ENCODE measurements at regions not wholly inside any gene's neighbourhood (a gene's known extent, or its start where the extent isn't known, plus 50 kb on each side); places are given as distances from the start of the nearest gene placed in this dataset.

DNA sequence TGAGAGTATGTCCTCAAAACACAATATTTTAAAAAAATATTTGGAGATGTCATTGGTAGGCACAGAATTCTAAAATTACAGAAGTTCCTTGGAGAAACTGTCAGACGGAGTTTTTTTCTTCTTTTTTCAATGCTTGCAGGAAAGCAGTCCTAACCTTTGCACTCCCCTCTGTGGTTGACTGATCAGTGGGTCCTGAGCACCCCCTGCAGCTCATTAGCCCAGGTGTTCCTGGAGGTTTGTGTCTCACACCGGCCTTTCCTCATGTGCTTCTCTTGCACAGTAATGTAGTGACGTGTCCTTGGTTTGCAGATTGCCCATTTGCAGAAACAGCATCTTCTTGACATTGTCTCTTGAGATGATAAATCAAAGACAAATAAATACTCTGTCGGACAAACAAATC is 513.0 kb downstream of the TMEM121 start:
- Histone ChIP-seq H3K4me3 (no peak overlapping the region), H3K36me3 (ENCODE audit: insufficient read depth in 1 of 2, low read depth in 1 of 2) (no peaks in the 10 kb centered on the region), H3K27me3 (ENCODE audit: insufficient read depth in 3 of 3, low read length in 2 of 3) (peaks cover 0 to 5% (median 4%) of the 10 kb centered on the region in 3 donors), H3K9me3 (no peaks in the 10 kb centered on the region), H3K4me1 (no peaks in the 10 kb centered on the region), H3K27ac (no peak overlapping the region)
- TF ChIP-seq, protein P1, sequence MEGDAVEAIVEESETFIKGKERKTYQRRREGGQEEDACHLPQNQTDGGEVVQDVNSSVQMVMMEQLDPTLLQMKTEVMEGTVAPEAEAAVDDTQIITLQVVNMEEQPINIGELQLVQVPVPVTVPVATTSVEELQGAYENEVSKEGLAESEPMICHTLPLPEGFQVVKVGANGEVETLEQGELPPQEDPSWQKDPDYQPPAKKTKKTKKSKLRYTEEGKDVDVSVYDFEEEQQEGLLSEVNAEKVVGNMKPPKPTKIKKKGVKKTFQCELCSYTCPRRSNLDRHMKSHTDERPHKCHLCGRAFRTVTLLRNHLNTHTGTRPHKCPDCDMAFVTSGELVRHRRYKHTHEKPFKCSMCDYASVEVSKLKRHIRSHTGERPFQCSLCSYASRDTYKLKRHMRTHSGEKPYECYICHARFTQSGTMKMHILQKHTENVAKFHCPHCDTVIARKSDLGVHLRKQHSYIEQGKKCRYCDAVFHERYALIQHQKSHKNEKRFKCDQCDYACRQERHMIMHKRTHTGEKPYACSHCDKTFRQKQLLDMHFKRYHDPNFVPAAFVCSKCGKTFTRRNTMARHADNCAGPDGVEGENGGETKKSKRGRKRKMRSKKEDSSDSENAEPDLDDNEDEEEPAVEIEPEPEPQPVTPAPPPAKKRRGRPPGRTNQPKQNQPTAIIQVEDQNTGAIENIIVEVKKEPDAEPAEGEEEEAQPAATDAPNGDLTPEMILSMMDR (IDR thresholded peaks at IDR 0.05): no peak
- intact Hi-C loops (cut with DNase I): no loop called here
- WGBS, 3 donors: 50 to 62% (median 50%) methylated on average over 4 of the region's 4 CpGs
- ATAC-seq: no peak
- no peak for DNase-seq

DNA sequence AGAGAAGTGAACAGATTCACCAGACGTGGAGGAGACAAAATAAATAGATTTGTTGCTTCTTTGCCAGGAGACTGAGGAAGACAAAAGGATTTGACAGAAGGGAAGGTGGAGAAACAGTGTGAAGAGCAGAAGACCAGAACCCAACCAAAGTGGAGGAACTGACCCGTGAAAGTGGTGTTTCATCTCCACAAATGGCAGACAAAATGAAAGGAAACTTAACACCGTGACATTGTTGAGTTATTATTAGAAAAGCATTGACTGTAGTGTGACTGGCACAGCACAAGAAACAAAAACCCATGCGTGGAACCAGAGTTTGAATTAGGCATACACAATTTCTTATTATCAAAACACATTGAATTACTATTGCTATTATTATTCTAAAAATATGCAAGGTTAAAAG is 518.1 kb downstream of the TMEM121 start:
- Histone ChIP-seq H3K27me3 (ENCODE audit: insufficient read depth in 3 of 3, low read length in 2 of 3) (no peaks in the 10 kb centered on the region), H3K4me3 (no peak overlapping the region), H3K4me1 (no peaks in the 10 kb centered on the region), H3K27ac (no peak overlapping the region), H3K36me3 (ENCODE audit: insufficient read depth in 1 of 2, low read depth in 1 of 2) (no peaks in the 10 kb centered on the region), H3K9me3 (no peaks in the 10 kb centered on the region)
- WGBS, 3 donors: 42 to 62% (median 48%) methylated on average over 4 of the region's 4 CpGs
- no peak for ATAC-seq
- DNase-seq: no peak
- intact Hi-C loops (cut with DNase I): no loop called here
- TF ChIP-seq, protein P1 (IDR thresholded peaks at IDR 0.05): no peak

DNA sequence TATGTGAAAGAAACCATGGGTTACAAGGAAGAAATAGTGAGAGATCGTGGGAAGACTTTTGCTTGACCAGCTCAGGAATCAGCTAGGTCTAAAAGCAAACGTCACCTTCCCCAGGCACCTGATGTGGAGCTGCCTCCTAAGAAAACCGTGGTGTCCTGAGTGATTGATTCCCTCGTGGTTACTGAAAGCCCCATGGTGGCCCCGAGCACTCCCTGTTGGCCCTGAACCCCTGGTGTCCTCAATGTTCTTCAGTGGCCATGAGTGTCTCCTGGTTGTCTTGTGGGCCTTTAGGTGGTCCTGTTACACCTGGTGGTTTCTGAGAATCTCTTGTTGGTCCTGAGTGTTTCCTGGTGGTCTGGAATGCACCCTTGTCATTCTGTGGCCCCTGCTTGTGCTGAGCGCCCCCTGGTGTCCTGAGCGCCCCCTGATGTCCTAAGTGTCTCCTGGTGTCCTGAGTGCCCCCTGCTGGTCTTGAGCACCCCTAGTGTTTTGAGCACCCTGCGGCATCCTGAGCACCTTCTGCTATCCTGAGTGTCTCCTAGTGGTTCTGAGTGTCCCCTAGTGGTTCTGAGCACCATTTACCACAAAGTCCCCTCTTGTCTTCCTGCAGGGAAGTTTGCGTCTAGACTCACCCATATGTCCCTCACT is 518.7 kb downstream of the TMEM121 start:
- TF ChIP-seq, protein P1 (IDR thresholded peaks at IDR 0.05): no peak
- H3K4me3 ChIP-seq: no peak overlapping the region
- no peak overlapping the region for H3K27ac ChIP-seq
- intact Hi-C loops (cut with DNase I): no loop called here
- WGBS, 3 donors: 46 to 58% (median 51%) methylated on average over 9 of the region's 9 CpGs
- H3K4me1 ChIP-seq: no peaks in the 10 kb centered on the region
- DNase-seq: peak; percentile 18 to 59
- H3K27me3 ChIP-seq (ENCODE audit: insufficient read depth in 3 of 3, low read length in 2 of 3): no peaks in the 10 kb centered on the region
- H3K9me3 ChIP-seq: no peaks in the 10 kb centered on the region
- no peaks in the 10 kb centered on the region for H3K36me3 ChIP-seq (ENCODE audit: insufficient read depth in 1 of 2, low read depth in 1 of 2)
- ATAC-seq: no peak

DNA sequence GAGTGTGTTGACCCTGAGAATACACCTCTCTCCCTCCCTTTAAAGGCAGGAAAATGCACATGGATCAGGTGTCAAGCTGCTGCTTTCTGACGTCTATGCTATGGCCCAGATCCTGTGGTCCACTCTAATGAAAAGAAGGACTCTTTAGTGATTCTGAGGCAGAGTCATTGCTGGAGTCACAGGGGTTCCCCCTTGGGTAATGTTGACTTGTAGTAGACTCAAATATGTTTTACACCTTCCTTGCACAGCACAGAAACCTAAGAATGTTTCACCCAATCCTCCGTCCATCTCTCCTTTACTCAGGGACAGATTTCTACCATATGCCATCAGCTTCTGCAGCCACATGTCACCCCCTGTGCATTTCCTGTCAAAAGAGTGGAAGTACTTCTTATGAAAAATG is 525.4 kb downstream of the TMEM121 start:
- 69 to 78% (median 71%) methylated on average over 2 of the region's 2 CpGs for WGBS, 3 donors
- no peaks in the 10 kb centered on the region for H3K9me3 ChIP-seq
- peaks cover 0 to 3% (median 0%) of the 10 kb centered on the region in 3 donors for H3K27me3 ChIP-seq (ENCODE audit: insufficient read depth in 3 of 3, low read length in 2 of 3)
- no peak overlapping the region for H3K27ac ChIP-seq
- intact Hi-C loops (cut with DNase I): no loop called here
- no peaks in the 10 kb centered on the region for H3K36me3 ChIP-seq (ENCODE audit: insufficient read depth in 1 of 2, low read depth in 1 of 2)
- DNase-seq (no peak), ATAC-seq (no peak)
- H3K4me3 ChIP-seq: no peak overlapping the region
- TF ChIP-seq, protein P1 (IDR thresholded peaks at IDR 0.05): no peak
- H3K4me1 ChIP-seq: no peaks in the 10 kb centered on the region

DNA sequence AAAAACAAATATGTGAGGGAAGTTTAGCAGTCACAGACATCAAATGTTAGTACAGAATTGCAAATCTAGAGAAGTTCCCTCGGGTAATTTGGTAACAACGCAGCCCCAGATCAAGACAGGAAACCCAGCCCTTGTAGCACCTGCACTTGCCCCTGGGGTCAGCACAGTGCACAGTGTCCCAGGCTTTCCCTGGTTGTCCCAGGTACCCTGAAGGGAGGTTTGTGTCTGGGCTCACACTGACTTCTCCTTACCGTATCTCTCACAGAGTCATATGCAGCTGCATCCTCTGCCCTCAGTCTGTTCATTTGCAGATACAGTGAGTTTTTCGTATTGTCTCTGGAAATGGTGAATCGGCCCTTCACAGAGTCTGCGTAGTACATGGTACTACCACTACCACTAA is 528.9 kb downstream of the TMEM121 start:
- Histone ChIP-seq H3K27ac (no peak overlapping the region), H3K9me3 (no peaks in the 10 kb centered on the region), H3K4me3 (no peak overlapping the region), H3K36me3 (ENCODE audit: insufficient read depth in 1 of 2, low read depth in 1 of 2) (no peaks in the 10 kb centered on the region), H3K4me1 (no peaks in the 10 kb centered on the region), H3K27me3 (ENCODE audit: insufficient read depth in 3 of 3, low read length in 2 of 3) (peaks cover 0 to 3% (median 0%) of the 10 kb centered on the region in 3 donors)
- DNase-seq: no peak
- 45 to 73% (median 46%) methylated on average over 6 of the region's 6 CpGs for WGBS, 3 donors
- TF ChIP-seq, protein P1 (IDR thresholded peaks at IDR 0.05): no peak
- ATAC-seq: no peak
- intact Hi-C loops (cut with DNase I): no loop called here
